PC-9 (cell line): ENCODE measurements at regions not wholly inside any gene's neighbourhood (a gene's known extent, or its start where the extent isn't known, plus 50 kb on each side); places are given as distances from the start of the nearest gene placed in this dataset.

Experiments used
- CTCF ChIP-seq: fragments of 200-600 bp; sonication (generic); conservative IDR thresholded peaks from 2 replicates; pipeline ENCODE4 v1.6.1; 2017; ENCODE audit warnings: mixed run types, antibody characterized with exemption, mild to moderate bottlenecking, moderate library complexity
- EZH2 ChIP-seq: fragments of 200-600 bp; sonication (generic); IDR thresholded peaks from 2 replicates; pipeline ENCODE4 v1.8.0; 2017; ENCODE audit warnings: antibody characterized with exemption, low read depth

- TF ChIP-seq CTCF, result no peak
- TF ChIP-seq EZH2, result no peak
These were observed 237.8 kb upstream of the ADGRL3 start for GRCh38 chr4:60962286-60962685.
